Hepatocyte (in vitro differentiated cells): ENCODE measurements at regions not wholly inside any gene's neighbourhood (a gene's known extent, or its start where the extent isn't known, plus 50 kb on each side); places are given as distances from the start of the nearest gene placed in this dataset.

Experiments
- CTCF ChIP-seq: fragments of 200-600 bp; sonication (generic); IDR thresholded peaks from 2 replicates; pipeline ENCODE4 v1.5.1; 2016; ENCODE audit warnings: antibody characterized with exemption, mild to moderate bottlenecking; ENCODE audit not compliant: poor library complexity
- EZH2 ChIP-seq: fragments of 200-600 bp; sonication (generic); IDR thresholded peaks from 2 replicates; pipeline ENCODE4 v1.6.1; 2016; ENCODE audit warnings: antibody characterized with exemption, mild to moderate bottlenecking, borderline replicate concordance
- EZH2phosphoT487 ChIP-seq: fragments of 200-600 bp; sonication (generic); IDR thresholded peaks from one replicate; pipeline ENCODE4 v1.6.1; 2018; ENCODE audit warnings: antibody characterized with exemption, mild to moderate bottlenecking, low read depth, moderate library complexity; ENCODE audit not compliant: unreplicated experiment, severe bottlenecking

GRCh38 chr5:179475208-179475751, 75.1 kb upstream of the RUFY1 start:
- no peak for TF ChIP-seq EZH2
- TF ChIP-seq CTCF = no peak
- TF ChIP-seq EZH2phosphoT487 = no peak
